Stimulated activated CD4-positive, alpha-beta T cell treated with anti-CD3 and anti-CD28 coated beads, Interleukin-15, amount 100 ng/mL, for 48 hours (primary cell): ENCODE measurements at regions not wholly inside any gene's neighbourhood (a gene's known extent, or its start where the extent isn't known, plus 50 kb on each side); places are given as distances from the start of the nearest gene placed in this dataset.
"Not testable (repeated sequence)": the region's sequence is repeated elsewhere in the genome, so short reads cannot be mapped to it uniquely, and the experiment has no call there.

ENCODE experiments used
- DNase-seq, 2 donors: peaks; one replicate each; pipeline ENCODE4 v3.0.0-alpha.2; 2020; ENCODE audit warnings: low read depth in 2 of 2

DNA sequence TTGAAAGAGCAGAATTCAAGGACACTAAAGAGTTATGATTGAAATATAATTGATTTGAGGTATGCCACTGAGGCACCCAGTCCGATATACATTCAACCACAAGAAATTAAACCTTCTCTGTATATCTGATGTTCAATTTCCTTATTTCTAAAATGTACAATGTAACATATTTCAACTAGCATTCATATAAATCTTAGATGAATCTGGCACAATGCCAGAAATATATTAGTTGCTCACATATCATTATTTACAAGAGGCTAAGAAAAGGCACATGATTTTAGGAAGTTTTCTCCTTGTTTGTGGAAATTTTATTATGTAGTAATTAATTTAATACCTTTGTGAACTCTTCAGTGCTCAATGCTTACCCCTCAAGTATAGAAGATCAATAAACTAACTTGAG is 532.3 kb downstream of the KCNA4 start:
- DNase-seq = no peak

DNA sequence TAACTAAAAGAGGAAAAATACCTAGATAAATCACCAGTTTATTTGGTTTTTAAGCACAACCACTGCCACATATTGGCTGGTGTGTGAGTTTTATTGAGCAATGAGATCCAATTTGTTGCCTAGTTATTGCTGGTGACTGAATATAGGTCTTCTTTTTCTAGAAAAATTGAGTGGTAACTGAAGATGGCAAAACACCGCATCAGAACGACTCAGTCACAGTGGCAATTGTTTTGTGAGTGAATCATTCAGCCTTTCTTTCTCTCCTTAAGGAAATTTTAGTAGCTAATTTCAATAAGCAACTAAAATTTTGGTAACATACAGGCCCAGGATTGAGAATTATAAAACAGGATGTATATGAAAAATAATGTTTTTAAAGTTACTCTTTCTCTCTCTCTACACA is 533.0 kb downstream of the KCNA4 start:
- DNase-seq = no peak

DNA sequence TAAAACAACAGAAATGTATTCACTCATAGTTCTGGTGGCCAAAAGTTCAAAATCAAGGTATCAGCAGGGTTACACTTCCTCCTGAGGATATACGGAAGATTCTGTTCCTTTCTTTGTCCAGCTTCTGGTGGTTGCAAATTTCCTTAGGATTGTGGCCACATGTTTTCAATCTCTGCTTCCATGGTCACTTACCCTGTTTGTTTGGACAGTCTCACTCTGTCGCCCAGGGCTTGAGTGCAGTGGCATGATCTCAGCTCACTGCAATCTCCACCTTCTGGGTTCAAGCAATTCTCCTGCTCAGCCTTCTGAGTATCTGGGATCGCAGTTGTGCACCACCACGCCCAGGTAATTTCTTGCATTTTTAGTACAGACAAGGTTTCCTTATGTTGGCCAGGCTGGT is 534.3 kb downstream of the KCNA4 start:
- no peak for DNase-seq

DNA sequence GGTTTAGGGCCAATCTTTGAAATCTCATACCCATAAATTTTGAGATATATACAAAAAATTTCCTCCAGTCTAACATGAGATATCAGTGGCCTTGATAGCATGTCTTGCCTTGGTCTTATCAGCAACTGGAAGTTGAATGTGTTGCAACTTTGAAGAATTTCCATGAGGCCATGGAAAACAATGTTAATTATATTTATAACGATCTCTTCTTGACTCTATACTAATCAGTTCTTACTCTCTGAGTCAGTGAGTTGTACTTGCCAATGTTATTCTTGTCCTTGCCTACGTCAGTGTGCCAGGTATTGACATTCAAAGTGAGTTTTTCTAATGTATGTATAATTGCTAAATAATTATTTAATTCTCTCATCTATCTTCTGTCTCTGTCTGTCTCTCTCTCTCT is 535.1 kb downstream of the KCNA4 start:
- DNase-seq = no peak

DNA sequence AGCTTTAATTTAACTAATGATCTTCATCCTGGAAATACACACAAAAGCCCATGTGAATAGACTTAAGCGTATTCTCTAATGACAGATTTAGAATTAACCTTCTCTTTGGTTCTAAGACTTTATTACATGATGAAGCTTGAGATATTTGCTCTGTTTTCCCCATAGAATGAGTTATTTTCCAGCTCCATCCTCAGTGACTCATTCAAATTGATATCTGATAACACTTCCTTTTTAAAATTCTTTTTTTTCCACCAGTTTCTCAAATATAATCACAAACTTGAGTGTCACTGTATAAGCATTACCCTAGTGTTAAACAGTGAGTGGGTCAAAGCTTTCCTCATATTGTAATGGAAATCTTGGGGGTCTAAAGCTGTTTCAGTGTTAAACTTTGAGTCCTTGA is 535.8 kb downstream of the KCNA4 start:
- DNase-seq = no peak

DNA sequence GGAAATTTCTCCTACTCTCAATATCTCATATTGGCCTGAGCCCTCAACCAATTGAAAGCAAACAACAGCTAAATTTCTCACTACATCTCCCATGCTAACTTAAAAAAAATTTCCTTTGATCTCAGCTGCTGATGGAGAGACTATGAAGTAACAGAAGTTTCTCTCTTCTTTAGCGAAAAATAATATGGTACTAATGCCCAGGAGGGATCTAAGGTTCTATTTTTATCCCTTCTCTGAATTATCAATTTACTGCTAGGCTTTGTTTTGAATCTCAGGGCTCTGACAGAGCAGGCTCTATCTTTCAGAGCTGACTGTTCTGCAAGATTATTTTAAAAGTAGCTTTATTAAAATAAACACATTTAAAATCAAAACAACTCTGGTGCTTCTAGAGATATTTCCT is 558.6 kb downstream of the KCNA4 start:
- DNase-seq = no peak

DNA sequence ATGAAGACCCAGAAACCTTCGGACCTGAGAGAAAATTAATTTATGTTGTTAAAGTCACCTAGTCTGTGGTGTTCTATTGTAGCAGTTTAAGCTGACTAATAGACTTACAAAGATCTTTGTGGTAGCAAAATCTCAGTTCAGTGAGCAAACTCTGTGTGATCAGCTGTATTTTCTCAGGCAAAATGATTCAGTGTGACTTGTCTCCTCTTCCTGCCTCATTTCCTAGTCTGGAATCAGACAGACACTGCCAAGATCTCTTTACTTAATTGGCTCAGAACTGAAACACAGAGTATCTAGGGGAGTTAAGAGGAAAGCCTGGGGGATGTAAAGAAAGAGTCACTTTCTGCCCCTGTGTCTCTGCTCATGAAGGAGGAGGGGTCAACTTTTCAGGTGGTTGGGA is 564.7 kb downstream of the KCNA4 start:
- DNase-seq = no peak

DNA sequence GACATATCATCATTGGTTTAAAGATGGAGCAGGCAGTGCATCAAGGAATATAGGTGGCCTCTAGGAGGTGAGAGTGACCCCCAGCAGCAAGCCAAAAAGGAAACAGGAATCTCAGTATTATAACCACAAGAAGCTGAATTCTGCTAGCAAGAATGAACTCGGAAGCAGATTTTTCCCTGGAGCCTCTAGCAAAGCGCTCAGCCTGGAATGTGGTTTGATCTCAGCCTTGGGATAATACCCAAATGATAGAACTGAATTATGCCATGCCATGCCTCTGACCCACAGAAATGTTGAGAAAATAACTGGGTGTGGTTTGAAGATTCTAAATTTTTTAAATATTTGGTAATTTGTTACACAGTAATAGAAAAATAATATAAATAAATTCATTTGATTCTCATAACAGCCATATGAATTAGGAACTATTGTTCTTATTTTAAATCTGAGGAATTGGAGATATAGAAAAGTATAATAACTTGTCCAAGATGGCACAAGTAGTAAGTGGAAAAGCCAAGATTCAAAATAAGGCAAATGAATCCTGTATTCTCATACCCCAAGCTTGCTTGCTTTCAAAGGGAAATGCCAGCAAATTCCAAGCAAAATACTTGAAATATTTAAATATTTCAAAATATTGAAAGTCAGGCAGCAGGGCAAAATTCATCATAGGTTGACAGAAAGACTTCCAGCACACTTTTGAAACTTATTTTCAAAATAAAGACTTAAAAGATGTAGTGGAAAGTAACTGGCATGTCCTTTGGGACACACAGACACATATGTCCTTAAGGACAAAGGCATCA is 567.4 kb downstream of the KCNA4 start:
- DNase-seq = no peak

DNA sequence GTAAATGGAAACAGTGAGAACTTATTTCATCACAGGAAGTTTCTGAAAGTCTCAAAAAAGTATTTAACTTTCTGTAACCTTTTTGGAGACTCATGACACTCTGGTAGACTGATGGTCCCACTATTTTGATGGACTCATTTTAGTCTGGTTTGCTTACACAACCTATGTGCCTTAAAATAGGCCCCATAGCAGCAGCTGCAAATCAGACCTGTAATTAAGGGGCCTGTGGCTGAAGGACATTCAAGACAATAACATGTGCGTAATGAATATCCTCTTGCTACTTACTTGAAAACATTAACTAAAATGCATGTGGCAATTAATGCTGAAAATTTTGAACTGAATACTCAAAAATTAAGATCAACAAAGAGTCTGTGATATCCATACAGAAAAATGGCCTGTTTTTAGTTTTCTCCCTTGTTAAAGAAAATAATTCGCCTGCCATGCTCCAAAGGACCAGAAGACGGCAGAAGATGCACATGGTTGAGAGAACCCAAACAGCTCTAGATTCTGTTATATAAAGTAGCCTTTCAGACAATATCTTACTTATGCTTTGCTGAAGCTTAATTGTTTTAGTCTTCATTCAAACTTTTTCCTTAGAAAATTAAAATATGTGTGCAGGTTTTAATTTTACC is 568.5 kb downstream of the KCNA4 start:
- no peak for DNase-seq

DNA sequence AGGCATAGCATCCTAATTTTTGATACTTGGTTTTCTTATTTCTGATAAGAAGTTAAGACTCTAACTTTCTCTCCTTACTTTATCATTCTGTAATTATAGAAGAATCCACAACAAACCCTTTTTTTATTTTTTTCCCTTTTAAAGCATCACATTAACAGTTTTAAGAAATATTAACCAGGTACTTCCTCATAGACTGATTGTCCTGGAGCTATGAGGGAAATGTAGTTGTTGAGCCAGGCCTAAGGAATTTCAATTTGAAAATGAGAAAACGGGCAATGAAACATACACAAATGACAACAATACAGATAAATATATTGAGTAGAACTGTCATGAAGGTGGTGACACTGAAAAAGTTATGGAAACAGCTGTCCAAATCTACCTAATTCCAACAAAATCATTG is 569.0 kb downstream of the KCNA4 start:
- no peak for DNase-seq

DNA sequence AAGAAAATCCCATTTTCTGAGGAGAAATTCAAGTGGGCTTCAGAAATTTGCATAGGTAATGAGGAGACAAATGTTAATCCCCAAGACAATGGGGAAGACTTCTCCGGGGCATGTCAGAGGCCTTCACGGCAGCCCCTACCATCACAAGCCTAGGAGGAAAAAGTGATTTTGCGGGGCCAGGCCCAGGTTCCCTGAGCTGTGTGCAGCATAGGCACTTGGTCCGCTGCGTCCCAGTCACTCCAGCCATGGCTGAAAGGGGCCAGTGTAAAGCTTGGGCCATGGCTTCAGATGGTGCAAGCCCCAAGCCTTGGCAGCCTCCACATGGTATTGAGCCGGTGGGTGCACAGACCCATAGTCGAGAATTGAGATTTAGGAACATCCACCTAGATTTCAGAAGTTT is 570.7 kb downstream of the KCNA4 start:
- no peak for DNase-seq

DNA sequence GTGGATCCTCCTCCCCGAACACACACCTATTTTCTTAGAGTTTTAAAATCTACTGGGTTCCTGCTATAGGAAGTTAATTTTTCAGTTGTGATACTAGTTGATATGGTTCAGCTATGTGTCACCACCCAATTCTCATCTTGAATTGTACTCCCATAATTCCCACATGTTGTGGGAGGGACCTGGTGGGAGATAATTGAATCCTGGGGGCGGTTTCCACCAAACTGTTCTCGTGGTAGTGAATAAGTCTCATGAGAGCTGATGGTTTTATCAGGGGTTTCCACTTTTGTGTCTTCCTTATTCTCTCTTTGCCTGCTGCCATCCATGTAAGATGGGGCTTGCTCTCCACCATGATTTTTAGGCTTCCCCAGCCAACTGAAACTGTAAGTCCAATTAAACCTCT is 571.6 kb downstream of the KCNA4 start:
- not testable (repeated sequence) for DNase-seq

DNA sequence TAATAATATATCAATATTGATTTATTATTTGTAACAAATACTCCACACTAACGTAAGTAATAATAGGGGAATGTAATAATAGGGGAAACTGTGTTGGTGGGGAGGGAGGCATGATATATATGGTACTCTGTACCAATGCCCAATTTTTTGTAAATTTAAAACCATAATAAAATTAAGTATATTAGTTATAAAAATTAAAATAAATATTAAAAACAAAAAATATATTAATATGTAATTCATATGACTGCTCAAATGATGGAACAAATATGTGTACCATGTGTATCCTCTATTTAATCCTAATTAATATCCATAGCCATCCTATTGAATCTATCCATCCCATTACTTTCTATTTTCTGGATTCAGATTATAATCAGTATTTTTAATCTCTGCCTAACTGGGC is 578.0 kb downstream of the KCNA4 start:
- no peak for DNase-seq

DNA sequence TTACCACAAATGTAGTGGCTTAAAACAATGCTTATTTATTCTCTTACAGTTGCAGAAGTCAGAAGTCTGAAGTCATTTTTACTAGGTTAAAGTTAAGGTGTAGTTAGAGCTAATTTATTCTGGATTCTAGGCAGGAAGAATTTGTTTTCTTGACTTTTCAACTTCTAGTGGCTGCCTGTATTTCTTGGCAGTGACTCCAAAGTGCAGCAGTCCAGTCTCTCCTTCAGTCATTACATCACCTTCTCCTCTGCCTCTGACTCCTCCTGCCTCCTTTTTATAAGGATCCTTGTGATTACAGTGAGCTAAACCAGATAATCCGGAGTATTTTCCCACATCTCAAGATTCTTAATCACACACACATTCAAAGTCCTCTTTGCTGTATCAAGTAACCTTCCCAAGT is 581.4 kb downstream of the KCNA4 start:
- no peak for DNase-seq

DNA sequence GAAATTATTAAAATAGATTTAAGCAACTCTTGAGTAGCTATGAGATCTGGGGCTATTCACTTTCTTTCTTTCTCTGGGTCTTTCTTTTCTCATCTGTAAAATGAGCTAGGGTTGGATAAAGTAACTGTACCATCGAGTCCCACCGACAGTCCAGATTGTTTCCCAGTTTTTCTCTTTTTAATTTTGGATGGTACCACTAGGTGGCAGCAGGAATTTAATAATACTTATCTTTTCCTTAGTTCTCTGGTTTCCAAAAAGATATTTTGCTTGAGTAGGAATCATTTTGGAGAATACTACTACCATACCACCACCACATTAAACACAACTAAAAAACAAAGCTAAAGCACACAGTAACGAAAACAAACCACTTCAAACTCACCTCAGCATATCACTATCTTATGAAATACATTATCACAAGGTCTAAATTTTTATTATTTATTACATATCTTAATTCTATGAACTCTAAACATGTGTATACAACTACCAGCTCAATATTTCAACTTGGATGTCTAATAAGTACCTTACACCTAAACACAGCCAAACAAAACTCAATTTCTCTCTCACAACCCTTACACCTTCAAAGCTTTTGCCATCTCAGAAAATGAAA is 584.0 kb downstream of the KCNA4 start:
- DNase-seq = no peak

DNA sequence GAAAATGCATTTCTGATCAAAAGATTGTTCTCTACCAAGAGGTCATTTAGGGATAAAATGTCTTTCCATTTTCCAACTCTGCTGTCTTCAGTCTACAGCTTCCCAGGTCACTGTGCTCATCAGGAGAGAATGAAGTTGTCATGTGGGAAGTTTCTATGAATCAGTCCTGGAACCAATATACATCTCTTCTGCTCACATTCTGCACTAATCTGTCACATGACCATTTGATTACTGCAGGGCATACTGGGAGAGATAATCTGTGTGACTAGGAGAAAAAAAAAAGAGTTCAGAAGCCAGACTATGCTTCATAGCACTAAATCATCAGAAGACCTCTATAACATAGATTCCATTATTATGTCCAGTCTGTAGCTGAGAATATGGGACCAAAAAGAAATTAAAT is 611.5 kb downstream of the KCNA4 start:
- no peak for DNase-seq

DNA sequence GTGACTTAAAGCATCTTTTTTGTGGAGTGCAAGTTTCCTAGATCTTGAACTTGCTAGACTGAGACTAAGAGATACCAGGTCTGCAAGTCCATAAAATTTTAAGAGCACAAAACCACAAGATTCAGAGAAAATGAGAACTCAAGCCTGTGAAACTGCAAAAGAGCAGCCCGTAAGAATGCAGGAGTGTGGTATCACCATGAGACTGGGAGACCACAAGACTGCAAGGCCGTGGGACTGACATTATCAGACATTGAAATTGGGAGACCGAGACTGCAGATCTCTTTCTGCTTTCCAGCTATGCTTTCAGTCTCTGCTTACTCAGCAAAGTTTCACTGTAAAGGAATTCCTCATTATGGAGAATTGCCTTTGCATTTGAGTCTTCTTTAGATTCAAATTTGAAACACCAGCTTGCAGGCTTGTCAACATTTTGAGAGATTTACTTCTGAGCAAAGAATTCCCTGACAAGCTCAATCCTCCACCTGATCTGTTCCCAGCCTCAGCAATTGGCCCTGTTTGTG is 621.2 kb downstream of the KCNA4 start:
- DNase-seq = no peak

DNA sequence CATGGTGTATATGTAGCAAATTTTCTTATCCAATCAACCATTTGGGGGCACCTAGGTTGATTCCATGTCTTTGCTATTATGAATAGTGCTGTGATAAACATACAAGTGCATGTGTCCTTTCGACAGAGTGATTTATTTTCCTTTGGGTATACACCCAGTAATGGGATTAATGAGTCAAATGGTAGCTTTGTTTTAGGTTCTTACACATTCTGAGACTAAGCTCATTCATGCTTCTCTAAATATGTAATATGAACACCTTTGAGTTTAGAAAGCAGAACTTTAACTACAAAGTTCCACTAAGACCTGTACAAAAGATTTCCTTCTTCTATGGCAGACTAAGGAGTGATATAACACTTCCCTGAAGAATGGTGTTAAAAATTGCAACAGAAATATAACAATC is 627.0 kb downstream of the KCNA4 start:
- DNase-seq = no peak

DNA sequence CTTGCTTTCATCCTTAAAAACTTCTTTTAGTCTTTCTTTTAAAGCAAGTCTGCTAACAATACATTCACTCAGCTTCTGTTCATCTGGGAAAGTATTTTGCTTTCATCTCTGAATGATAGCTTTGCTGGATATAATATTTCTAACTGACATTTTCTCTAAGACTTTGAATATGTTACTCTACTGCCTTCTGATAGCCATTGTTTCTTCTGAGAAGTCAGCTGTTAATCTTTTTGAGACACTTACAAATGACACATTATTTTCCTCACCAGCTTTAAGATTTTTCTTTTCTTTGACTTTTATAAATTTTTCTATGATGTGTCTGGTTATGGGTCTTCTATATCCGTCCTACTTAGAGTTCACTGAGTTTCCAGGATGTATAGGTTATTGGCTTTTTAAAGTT is 643.1 kb downstream of the KCNA4 start:
- no peak for DNase-seq

DNA sequence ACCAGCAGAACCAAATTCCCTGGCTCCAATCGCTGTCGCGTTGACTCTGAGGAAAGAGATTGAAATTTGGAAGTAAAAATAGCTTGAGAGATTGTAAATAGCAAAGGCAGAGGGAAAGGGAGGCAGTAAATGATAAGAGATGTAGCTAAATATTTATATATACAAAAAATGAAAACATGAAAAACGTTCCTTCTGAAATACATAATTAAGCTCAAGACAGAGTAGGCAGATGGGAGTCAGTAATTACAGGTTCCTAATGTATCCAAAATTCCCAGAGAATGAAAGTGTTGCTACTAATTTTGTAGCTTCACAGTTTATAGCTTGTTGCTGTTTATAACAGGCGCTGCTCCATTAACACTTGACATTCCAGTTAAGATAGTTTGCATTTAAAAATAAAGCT is 648.7 kb downstream of the KCNA4 start:
- no peak for DNase-seq

DNA sequence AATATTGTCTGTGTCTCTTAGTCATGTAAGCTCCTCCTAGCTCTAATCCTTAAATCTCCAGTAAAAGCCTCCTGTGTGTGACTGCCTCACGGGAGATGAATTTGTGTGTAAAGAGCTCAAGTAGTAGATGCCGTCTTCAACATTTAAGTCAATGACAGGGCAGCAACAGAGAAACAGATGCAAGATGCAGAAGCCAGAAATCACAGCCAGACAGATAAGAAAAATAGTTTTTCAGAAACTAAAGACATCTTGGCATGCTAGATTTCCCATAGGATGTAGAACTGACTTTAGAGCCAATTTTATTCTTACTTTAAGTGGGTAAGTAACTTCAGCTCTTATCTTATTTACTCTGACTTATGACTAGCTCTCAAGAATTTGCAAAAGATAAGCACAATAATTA is 652.8 kb downstream of the KCNA4 start:
- DNase-seq = no peak

DNA sequence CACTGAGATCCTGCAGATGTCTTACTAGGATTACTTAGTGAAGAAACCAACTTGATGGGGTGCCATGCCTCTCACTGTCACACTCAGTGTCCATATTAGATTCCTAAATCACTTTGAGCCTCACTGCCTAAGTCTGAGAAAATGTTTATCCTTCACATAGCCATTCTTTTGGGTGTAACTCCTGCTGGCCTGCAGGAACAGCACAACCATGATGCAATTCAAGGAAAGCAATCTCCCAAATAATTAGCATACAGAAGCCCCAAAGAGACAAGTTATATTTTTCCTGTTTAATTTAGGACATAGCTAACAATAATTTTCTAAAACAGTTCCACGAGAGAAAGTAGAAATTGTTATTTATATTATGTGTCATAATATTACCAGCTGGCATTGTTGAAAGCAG is 655.5 kb downstream of the KCNA4 start:
- no peak for DNase-seq

DNA sequence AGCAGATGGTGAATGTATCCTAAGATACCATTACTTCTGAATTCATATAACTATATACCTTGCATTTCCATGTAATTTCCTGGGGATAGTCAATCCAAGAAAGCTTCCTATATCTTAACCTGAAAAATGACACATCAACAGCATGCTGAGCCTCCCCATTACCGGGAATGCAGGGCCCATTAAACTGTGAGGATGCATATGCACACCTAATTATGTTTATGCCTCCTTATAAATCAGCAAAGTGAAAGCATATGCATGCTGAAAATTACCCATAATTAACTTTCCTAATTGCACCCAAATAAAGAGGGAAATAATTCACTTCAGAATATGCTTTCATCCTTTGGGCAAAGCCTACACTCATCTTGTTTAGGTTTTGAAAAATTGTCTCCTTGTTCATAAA is 663.0 kb downstream of the KCNA4 start:
- DNase-seq = no peak
